Mesenchymal stem cell (in vitro differentiated cells and primary cell): ENCODE measurements at regions not wholly inside any gene's neighbourhood (a gene's known extent, or its start where the extent isn't known, plus 50 kb on each side); places are given as distances from the start of the nearest gene placed in this dataset.

Experiments
- small RNA-seq: library from polyadenylated mRNA; stranded (forward); fragments of <200 nt; extraction: miRNeasy Mini kit (QIAGEN cat#:217004); gene quantifications from one replicate; pipeline ENCODE3, GENCODE V24; 2013; ENCODE audit warnings: low read depth

Small RNAs in the stretch of these regions (small RNA-seq; reads per million reads assigned to genes)
- gene RNA5SP283 = 1.4 reads per million
